ENCODE measurements at regions not wholly inside any gene's neighbourhood (a gene's known extent, or its start where the extent isn't known, plus 50 kb on each side); places are given as distances from the start of the nearest gene placed in this dataset.

DNA sequence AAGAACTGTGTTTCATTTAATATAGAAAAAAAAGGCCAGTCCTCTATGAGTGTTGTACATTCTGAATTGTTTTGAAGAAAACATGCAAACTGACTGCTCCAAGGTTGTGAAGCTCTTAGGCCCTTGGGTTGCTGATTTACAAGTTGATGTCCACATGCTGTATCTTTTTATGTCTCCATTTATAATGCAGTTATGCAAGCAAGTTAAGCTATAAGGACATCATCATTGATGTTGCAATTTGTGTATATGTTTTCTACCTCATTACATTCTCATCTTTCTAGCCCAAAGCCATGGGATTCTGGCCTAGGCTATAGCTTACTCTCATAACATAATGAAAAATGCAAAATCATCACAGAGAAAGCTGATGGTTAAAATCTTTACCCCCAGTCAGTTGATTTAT, 245.7 kb upstream of the AGTR1 start:
- in situ Hi-C loops (cut with HindIII; ENCODE audit: low pct_unique_long_range_greater_than_20kb, low sequenced_read_pairs) (no loop called here), intact Hi-C loops (cut with micrococcal nuclease; ENCODE audit: unreplicated experiment) (no loop called here)
- Histone ChIP-seq H3K4me1 (ENCODE audit: control insufficient read depth, insufficient read depth, low read length) (no peaks in the 10 kb centered on the region), H3K9me3 (ENCODE audit: control insufficient read depth, insufficient read depth, low read depth, low read length) (no peaks in the 10 kb centered on the region), H3K27me3 (ENCODE audit: control insufficient read depth, insufficient read depth, low read length) (no peaks in the 10 kb centered on the region), H3K27ac (ENCODE audit: low read length) (no peak overlapping the region), H3K36me3 (ENCODE audit: control insufficient read depth, insufficient read depth, low read length) (no peaks in the 10 kb centered on the region), H3K4me3 (ENCODE audit: low read depth in 2 of 2, low read length in 2 of 2) (no peak overlapping the region)
- ATAC-seq (no peak), DNase-seq (ENCODE audit: low read depth, low spot score) (no peak)
- ChIA-PET POLR2A (no interaction called here), CTCF (no interaction called here)
- no TSS peak for BruUV-seq (replicated peaks)
- TF ChIP-seq, protein P1, sequence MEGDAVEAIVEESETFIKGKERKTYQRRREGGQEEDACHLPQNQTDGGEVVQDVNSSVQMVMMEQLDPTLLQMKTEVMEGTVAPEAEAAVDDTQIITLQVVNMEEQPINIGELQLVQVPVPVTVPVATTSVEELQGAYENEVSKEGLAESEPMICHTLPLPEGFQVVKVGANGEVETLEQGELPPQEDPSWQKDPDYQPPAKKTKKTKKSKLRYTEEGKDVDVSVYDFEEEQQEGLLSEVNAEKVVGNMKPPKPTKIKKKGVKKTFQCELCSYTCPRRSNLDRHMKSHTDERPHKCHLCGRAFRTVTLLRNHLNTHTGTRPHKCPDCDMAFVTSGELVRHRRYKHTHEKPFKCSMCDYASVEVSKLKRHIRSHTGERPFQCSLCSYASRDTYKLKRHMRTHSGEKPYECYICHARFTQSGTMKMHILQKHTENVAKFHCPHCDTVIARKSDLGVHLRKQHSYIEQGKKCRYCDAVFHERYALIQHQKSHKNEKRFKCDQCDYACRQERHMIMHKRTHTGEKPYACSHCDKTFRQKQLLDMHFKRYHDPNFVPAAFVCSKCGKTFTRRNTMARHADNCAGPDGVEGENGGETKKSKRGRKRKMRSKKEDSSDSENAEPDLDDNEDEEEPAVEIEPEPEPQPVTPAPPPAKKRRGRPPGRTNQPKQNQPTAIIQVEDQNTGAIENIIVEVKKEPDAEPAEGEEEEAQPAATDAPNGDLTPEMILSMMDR (IDR thresholded peaks at IDR 0.05), result no peak
- TF ChIP-seq, protein P2, sequence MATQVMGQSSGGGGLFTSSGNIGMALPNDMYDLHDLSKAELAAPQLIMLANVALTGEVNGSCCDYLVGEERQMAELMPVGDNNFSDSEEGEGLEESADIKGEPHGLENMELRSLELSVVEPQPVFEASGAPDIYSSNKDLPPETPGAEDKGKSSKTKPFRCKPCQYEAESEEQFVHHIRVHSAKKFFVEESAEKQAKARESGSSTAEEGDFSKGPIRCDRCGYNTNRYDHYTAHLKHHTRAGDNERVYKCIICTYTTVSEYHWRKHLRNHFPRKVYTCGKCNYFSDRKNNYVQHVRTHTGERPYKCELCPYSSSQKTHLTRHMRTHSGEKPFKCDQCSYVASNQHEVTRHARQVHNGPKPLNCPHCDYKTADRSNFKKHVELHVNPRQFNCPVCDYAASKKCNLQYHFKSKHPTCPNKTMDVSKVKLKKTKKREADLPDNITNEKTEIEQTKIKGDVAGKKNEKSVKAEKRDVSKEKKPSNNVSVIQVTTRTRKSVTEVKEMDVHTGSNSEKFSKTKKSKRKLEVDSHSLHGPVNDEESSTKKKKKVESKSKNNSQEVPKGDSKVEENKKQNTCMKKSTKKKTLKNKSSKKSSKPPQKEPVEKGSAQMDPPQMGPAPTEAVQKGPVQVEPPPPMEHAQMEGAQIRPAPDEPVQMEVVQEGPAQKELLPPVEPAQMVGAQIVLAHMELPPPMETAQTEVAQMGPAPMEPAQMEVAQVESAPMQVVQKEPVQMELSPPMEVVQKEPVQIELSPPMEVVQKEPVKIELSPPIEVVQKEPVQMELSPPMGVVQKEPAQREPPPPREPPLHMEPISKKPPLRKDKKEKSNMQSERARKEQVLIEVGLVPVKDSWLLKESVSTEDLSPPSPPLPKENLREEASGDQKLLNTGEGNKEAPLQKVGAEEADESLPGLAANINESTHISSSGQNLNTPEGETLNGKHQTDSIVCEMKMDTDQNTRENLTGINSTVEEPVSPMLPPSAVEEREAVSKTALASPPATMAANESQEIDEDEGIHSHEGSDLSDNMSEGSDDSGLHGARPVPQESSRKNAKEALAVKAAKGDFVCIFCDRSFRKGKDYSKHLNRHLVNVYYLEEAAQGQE (IDR thresholded peaks at IDR 0.05; ENCODE audit: insufficient read depth in 1 of 2, low read depth in 2 of 2, low read length in 1 of 2), result no peak
- no peak for TF ChIP-seq POLR2AphosphoS5 (IDR thresholded peaks at IDR 0.05; ENCODE audit: low read depth, low read length)
- no peak for TF ChIP-seq TCF7L2 (IDR thresholded peaks at IDR 0.05; ENCODE audit: low read depth, low read length)
- no peak for TF ChIP-seq SIN3A (IDR thresholded peaks at IDR 0.05; ENCODE audit: borderline replicate concordance, insufficient read depth, low read depth, low read length)

DNA sequence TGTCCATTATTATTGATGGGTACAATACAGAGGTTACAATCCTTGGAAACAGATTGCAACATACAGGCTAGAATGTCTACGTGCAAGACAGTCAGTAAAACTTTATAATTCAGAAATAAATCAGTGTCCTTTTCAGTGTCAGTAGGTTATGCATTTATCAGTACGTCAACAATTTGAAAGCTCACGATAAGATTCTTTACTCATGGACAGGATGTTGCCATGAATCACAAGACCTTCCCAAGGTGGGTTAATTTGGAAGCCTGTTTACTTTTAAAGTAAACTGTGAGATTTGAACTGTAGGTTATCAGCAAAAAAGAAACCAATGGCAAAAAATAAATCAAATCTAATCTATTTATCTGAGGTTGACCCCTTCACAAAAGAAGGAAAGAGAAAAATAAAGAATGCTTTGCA, 243.9 kb upstream of the AGTR1 start:
- no peaks in the 10 kb centered on the region for H3K36me3 ChIP-seq (ENCODE audit: control insufficient read depth, insufficient read depth, low read length)
- no peak overlapping the region for H3K4me3 ChIP-seq (ENCODE audit: low read depth in 2 of 2, low read length in 2 of 2)
- no peaks in the 10 kb centered on the region for H3K4me1 ChIP-seq (ENCODE audit: control insufficient read depth, insufficient read depth, low read length)
- ATAC-seq, result no peak
- ChIA-PET POLR2A (no interaction called here), CTCF (no interaction called here)
- no TSS peak for BruUV-seq (replicated peaks)
- intact Hi-C loops (cut with micrococcal nuclease; ENCODE audit: unreplicated experiment), result no loop called here
- H3K27ac ChIP-seq (ENCODE audit: low read length), result no peak overlapping the region
- no peak for DNase-seq (ENCODE audit: low read depth, low spot score)
- H3K9me3 ChIP-seq (ENCODE audit: control insufficient read depth, insufficient read depth, low read depth, low read length), result no peaks in the 10 kb centered on the region
- H3K27me3 ChIP-seq (ENCODE audit: control insufficient read depth, insufficient read depth, low read length), result no peaks in the 10 kb centered on the region
- no peak for TF ChIP-seq POLR2AphosphoS5 (IDR thresholded peaks at IDR 0.05; ENCODE audit: low read depth, low read length)
- TF ChIP-seq, protein P1 (IDR thresholded peaks at IDR 0.05), result no peak
- no peak for TF ChIP-seq TCF7L2 (IDR thresholded peaks at IDR 0.05; ENCODE audit: low read depth, low read length)
- no peak for TF ChIP-seq SIN3A (IDR thresholded peaks at IDR 0.05; ENCODE audit: borderline replicate concordance, insufficient read depth, low read depth, low read length)
- TF ChIP-seq, protein P2 (IDR thresholded peaks at IDR 0.05; ENCODE audit: insufficient read depth in 1 of 2, low read depth in 2 of 2, low read length in 1 of 2), result no peak
- in situ Hi-C loops (cut with HindIII; ENCODE audit: low pct_unique_long_range_greater_than_20kb, low sequenced_read_pairs), result no loop called here

All from Panc1 (cell line).